ENCODE measurements at regions not wholly inside any gene's neighbourhood (a gene's known extent, or its start where the extent isn't known, plus 50 kb on each side); places are given as distances from the start of the nearest gene placed in this dataset.

- no peak for TF ChIP-seq CTCF (IDR thresholded peaks at IDR 0.05; ENCODE audit: unreplicated experiment)
- Mint-ChIP-seq H3K4me1 (ENCODE audit: unreplicated experiment) (no peaks in the 10 kb centered on the region), H3K4me3 (ENCODE audit: unreplicated experiment) (no peak overlapping the region), H3K9me3 (ENCODE audit: unreplicated experiment) (no peaks in the 10 kb centered on the region), H3K27me3 (ENCODE audit: unreplicated experiment) (no peaks in the 10 kb centered on the region), H3K27ac (ENCODE audit: unreplicated experiment) (no peak overlapping the region), H3K36me3 (ENCODE audit: low read depth, unreplicated experiment) (no peaks in the 10 kb centered on the region)
- DNase-seq (ENCODE audit: low spot score), result no peak
These were observed 177.5 kb downstream of the GJA1 start for GRCh38 chr6:121612927-121613326.

GRCh38 chr6:121614115-121614514 is 178.7 kb downstream of the GJA1 start:
- no peaks in the 10 kb centered on the region for H3K36me3 Mint-ChIP-seq (ENCODE audit: low read depth, unreplicated experiment)
- no peaks in the 10 kb centered on the region for H3K27me3 Mint-ChIP-seq (ENCODE audit: unreplicated experiment)
- H3K4me1 Mint-ChIP-seq (ENCODE audit: unreplicated experiment), result no peaks in the 10 kb centered on the region
- H3K9me3 Mint-ChIP-seq (ENCODE audit: unreplicated experiment), result no peaks in the 10 kb centered on the region
- no peak overlapping the region for H3K4me3 Mint-ChIP-seq (ENCODE audit: unreplicated experiment)
- DNase-seq (ENCODE audit: low spot score), result no peak
- H3K27ac Mint-ChIP-seq (ENCODE audit: unreplicated experiment), result no peak overlapping the region
- no peak for TF ChIP-seq CTCF (IDR thresholded peaks at IDR 0.05; ENCODE audit: unreplicated experiment)

- H3K36me3 Mint-ChIP-seq (ENCODE audit: low read depth, unreplicated experiment), result no peaks in the 10 kb centered on the region
- H3K4me3 Mint-ChIP-seq (ENCODE audit: unreplicated experiment), result no peak overlapping the region
- TF ChIP-seq CTCF (IDR thresholded peaks at IDR 0.05; ENCODE audit: unreplicated experiment), result peak; percentile 32
- no peak for DNase-seq (ENCODE audit: low spot score)
- H3K4me1 Mint-ChIP-seq (ENCODE audit: unreplicated experiment), result peaks cover 5% of the 10 kb centered on the region
- no peak overlapping the region for H3K27ac Mint-ChIP-seq (ENCODE audit: unreplicated experiment)
- no peaks in the 10 kb centered on the region for H3K9me3 Mint-ChIP-seq (ENCODE audit: unreplicated experiment)
- H3K27me3 Mint-ChIP-seq (ENCODE audit: unreplicated experiment), result no peaks in the 10 kb centered on the region
These were observed 180.0 kb downstream of the GJA1 start for GRCh38 chr6:121615493-121615892.

- no peak for DNase-seq (ENCODE audit: low spot score)
- H3K4me1 Mint-ChIP-seq (ENCODE audit: unreplicated experiment), result peaks cover 5% of the 10 kb centered on the region
- no peak overlapping the region for H3K27ac Mint-ChIP-seq (ENCODE audit: unreplicated experiment)
- peaks cover 2% of the 10 kb centered on the region for H3K27me3 Mint-ChIP-seq (ENCODE audit: unreplicated experiment)
- no peaks in the 10 kb centered on the region for H3K36me3 Mint-ChIP-seq (ENCODE audit: low read depth, unreplicated experiment)
- H3K9me3 Mint-ChIP-seq (ENCODE audit: unreplicated experiment), result no peaks in the 10 kb centered on the region
- no peak overlapping the region for H3K4me3 Mint-ChIP-seq (ENCODE audit: unreplicated experiment)
- TF ChIP-seq CTCF (IDR thresholded peaks at IDR 0.05; ENCODE audit: unreplicated experiment), result no peak
These were observed 181.0 kb downstream of the GJA1 start for GRCh38 chr6:121616406-121616805.

- H3K27me3 Mint-ChIP-seq (ENCODE audit: unreplicated experiment), result peaks cover 2% of the 10 kb centered on the region
- no peaks in the 10 kb centered on the region for H3K36me3 Mint-ChIP-seq (ENCODE audit: low read depth, unreplicated experiment)
- no peak for TF ChIP-seq CTCF (IDR thresholded peaks at IDR 0.05; ENCODE audit: unreplicated experiment)
- H3K4me3 Mint-ChIP-seq (ENCODE audit: unreplicated experiment), result no peak overlapping the region
- H3K4me1 Mint-ChIP-seq (ENCODE audit: unreplicated experiment), result peaks cover 5% of the 10 kb centered on the region
- DNase-seq (ENCODE audit: low spot score), result no peak
- H3K27ac Mint-ChIP-seq (ENCODE audit: unreplicated experiment), result no peak overlapping the region
- no peaks in the 10 kb centered on the region for H3K9me3 Mint-ChIP-seq (ENCODE audit: unreplicated experiment)
These were observed 181.9 kb downstream of the GJA1 start for GRCh38 chr6:121617388-121617787.
